Uterus (tissue), 3 donors: ENCODE measurements at regions not wholly inside any gene's neighbourhood (a gene's known extent, or its start where the extent isn't known, plus 50 kb on each side); places are given as distances from the start of the nearest gene placed in this dataset.

ENCODE experiments used
- DNase-seq, 2 donors: peaks; one replicate each; pipeline ENCODE4 v3.0.0-alpha.2; 2019 to 2020
- H3K27ac ChIP-seq, 2 donors: fragments of 200-600 bp; sonication (generic); 1 replicate in 1 of 2; 2 replicates in 1 of 2; pipeline ENCODE4 v1.5.1; 2016 to 2018
- H3K27me3 ChIP-seq, 2 donors: fragments of 200-600 bp; sonication (generic); one replicate each; pipeline ENCODE4 v1.5.1; 2018 to 2019; ENCODE audit warnings: control low read depth in 1 of 2
- H3K36me3 ChIP-seq, 2 donors: fragments of 200-600 bp; sonication (generic); one replicate each; pipeline ENCODE4 v1.5.1; 2019; ENCODE audit warnings: control low read depth in 1 of 2
- H3K4me1 ChIP-seq, 2 donors: fragments of 200-600 bp; sonication (generic); one replicate each; pipeline ENCODE4 v1.5.1; 2018 to 2019; ENCODE audit warnings: control low read depth in 1 of 2
- H3K4me3 ChIP-seq, 2 donors: fragments of 200-600 bp; sonication (generic); 1 replicate in 1 of 2; 2 replicates in 1 of 2; pipeline ENCODE4 v1.5.1; 2018 to 2019; ENCODE audit warnings: mild to moderate bottlenecking in 1 of 2
- H3K9me3 ChIP-seq, 2 donors: fragments of 200-600 bp; sonication (generic); one replicate each; pipeline ENCODE4 v1.5.1; 2019; ENCODE audit warnings: control low read depth in 1 of 2
- POLR2A ChIP-seq, 2 donors: fragments of 450-650 bp; IDR thresholded peaks; one replicate each; pipeline ENCODE4 v1.6.1; 2016; ENCODE audit warnings: antibody characterized with exemption in 2 of 2, mild to moderate bottlenecking in 1 of 2, moderate library complexity in 1 of 2
- intact Hi-C: fragments of 100-400 bp; cut with DNase I; formaldehyde crosslinking; loops from one replicate; pipeline ENCODE4 v1.15.1; 2023; ENCODE audit warnings: low total_unique reads
- TF ChIP-seq, protein P1 (sequence below), 4 experiments: fragments of 200-600 bp in 2 of 4; fragments of 450-650 bp in 2 of 4; sonication (generic) in 2 of 4; IDR thresholded peaks; one replicate each; pipeline ENCODE4 v1.5.1; 2016 to 2019; ENCODE audit warnings: antibody characterized with exemption in 4 of 4, mild to moderate bottlenecking in 2 of 4, moderate library complexity in 1 of 4
- donor health status: DM: yes; HTN: yes; CAD: no.

DNA sequence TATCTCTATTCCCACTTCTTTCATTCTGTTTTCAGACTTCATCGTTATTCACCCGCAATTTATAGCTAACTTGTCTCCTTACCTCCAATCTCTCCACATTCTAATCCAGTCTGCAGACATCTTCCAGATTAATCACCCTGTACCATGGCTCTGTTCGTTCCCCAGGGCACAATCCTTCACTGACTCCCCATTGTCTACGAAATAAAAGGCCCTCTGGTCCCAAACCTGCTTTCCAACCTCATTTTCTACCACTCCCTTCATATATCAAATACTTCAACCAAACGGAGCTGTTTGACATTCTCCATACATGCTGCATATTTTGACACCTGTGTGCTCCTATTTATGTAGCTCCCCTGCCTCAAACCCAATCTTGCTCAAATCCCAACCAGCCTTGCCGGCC is 1720.6 kb upstream of the WWC1 start:
- H3K27ac ChIP-seq, result no peak overlapping the region
- H3K9me3 ChIP-seq, result no peaks in the 10 kb centered on the region
- intact Hi-C loops, result no loop called here
- no peaks in the 10 kb centered on the region for H3K36me3 ChIP-seq
- no peak for DNase-seq
- no peak overlapping the region for H3K4me3 ChIP-seq
- no peaks in the 10 kb centered on the region for H3K27me3 ChIP-seq
- no peaks in the 10 kb centered on the region for H3K4me1 ChIP-seq
- TF ChIP-seq POLR2A (IDR thresholded peaks at IDR 0.05), result no peak
- TF ChIP-seq, protein P1, sequence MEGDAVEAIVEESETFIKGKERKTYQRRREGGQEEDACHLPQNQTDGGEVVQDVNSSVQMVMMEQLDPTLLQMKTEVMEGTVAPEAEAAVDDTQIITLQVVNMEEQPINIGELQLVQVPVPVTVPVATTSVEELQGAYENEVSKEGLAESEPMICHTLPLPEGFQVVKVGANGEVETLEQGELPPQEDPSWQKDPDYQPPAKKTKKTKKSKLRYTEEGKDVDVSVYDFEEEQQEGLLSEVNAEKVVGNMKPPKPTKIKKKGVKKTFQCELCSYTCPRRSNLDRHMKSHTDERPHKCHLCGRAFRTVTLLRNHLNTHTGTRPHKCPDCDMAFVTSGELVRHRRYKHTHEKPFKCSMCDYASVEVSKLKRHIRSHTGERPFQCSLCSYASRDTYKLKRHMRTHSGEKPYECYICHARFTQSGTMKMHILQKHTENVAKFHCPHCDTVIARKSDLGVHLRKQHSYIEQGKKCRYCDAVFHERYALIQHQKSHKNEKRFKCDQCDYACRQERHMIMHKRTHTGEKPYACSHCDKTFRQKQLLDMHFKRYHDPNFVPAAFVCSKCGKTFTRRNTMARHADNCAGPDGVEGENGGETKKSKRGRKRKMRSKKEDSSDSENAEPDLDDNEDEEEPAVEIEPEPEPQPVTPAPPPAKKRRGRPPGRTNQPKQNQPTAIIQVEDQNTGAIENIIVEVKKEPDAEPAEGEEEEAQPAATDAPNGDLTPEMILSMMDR (IDR thresholded peaks at IDR 0.05), result no peak

DNA sequence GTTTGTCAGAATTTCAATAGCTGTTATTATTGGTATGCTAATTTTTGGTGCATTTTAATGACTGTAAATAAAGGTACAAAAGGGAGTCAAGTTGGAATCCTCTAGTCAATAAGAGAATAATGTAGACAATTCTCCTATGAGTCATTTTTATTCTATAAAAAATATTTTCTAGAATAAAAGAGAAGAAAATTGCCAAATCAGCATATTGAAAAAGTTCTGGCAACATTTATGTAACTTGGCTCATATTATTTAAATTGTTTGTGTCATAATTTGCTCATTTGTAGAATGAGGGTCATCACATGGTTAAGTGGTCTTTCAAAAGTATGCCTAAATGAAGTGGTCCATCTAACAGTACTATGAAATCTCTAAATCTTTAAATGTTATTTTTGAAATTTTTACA is 1719.8 kb upstream of the WWC1 start:
- intact Hi-C loops, result no loop called here
- Histone ChIP-seq H3K27ac (no peak overlapping the region), H3K9me3 (no peaks in the 10 kb centered on the region), H3K4me1 (no peaks in the 10 kb centered on the region), H3K36me3 (no peaks in the 10 kb centered on the region), H3K4me3 (no peak overlapping the region), H3K27me3 (no peaks in the 10 kb centered on the region)
- no peak for TF ChIP-seq POLR2A (IDR thresholded peaks at IDR 0.05)
- DNase-seq, result no peak

DNA sequence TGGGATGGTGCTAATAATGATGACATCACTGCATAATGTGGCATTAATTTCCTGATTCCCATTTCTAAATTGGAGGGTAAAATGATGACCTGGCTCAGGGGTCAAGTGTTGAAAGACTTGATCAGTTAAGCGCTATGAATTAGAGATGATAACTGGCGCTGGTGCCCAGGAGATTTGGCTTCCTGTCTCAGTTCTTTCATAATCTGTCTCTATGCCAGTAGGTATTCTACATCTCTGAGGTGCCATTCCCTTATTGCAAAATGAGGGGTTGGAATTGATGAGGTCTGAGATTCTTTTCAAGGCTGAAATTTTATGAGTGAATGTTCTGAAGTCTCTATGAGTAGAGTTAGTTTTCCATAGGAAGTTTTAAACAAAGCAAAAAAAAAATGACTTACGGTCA is 1715.1 kb upstream of the WWC1 start:
- intact Hi-C loops, result no loop called here
- no peak for DNase-seq
- TF ChIP-seq, protein P1 (IDR thresholded peaks at IDR 0.05), result no peak
- no peak for TF ChIP-seq POLR2A (IDR thresholded peaks at IDR 0.05)

DNA sequence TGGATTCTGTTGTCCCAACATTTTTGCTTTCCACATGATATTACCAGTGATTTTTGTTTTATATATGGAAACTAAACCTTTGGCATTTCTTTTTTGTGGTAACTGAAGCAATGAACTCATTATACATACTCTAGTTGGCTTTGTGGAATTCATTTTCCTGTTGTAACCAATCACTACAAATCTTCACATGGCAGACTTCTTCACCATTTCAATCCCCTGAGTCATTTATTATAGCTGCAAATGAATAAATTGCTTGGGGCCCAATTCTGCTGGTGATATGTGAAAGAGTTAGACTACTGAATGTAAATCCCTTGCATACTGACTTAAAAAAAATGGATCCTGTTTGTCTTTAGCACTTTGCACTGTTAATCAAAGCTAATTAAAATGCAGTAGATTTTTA is 1709.6 kb upstream of the WWC1 start:
- H3K27ac ChIP-seq, result no peak overlapping the region
- no peaks in the 10 kb centered on the region for H3K9me3 ChIP-seq
- H3K36me3 ChIP-seq, result no peaks in the 10 kb centered on the region

More for the DNA sequence above, 1715.1 kb upstream of the WWC1 start:
- Histone ChIP-seq H3K9me3 (no peaks in the 10 kb centered on the region), H3K4me1 (no peaks in the 10 kb centered on the region), H3K27me3 (no peaks in the 10 kb centered on the region), H3K4me3 (no peak overlapping the region), H3K36me3 (no peaks in the 10 kb centered on the region), H3K27ac (no peak overlapping the region)

DNA sequence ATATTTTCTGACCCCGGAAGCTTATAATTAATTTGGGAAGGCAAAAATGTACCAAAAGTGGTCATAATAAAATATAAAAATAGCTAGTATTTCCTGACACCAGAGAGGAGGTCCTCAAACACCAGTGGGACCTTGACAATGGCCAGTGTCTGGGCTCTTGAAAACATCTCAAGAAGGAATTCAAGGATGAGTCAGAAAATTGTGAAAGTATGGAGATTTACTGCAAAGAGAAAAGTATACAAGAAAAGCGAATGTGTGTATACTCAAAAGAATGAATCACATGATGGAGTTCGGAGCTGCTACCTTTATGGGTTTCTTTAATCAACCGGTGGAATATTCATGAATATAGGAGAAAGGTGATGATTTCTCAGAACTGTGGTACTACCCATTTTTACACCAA is 1709.0 kb upstream of the WWC1 start:
- no peaks in the 10 kb centered on the region for H3K9me3 ChIP-seq
- no peak overlapping the region for H3K4me3 ChIP-seq
- no peak for DNase-seq
- TF ChIP-seq, protein P1 (IDR thresholded peaks at IDR 0.05), result no peak
- TF ChIP-seq POLR2A (IDR thresholded peaks at IDR 0.05), result no peak
- no peaks in the 10 kb centered on the region for H3K27me3 ChIP-seq
- intact Hi-C loops, result no loop called here
- no peak overlapping the region for H3K27ac ChIP-seq
- no peaks in the 10 kb centered on the region for H3K36me3 ChIP-seq
- H3K4me1 ChIP-seq, result no peaks in the 10 kb centered on the region

More for the DNA sequence above, 1709.6 kb upstream of the WWC1 start:
- intact Hi-C loops, result no loop called here
- Histone ChIP-seq H3K4me1 (no peaks in the 10 kb centered on the region), H3K27me3 (no peaks in the 10 kb centered on the region), H3K4me3 (no peak overlapping the region)
- TF ChIP-seq, protein P1 (IDR thresholded peaks at IDR 0.05), result no peak
- DNase-seq, result no peak

DNA sequence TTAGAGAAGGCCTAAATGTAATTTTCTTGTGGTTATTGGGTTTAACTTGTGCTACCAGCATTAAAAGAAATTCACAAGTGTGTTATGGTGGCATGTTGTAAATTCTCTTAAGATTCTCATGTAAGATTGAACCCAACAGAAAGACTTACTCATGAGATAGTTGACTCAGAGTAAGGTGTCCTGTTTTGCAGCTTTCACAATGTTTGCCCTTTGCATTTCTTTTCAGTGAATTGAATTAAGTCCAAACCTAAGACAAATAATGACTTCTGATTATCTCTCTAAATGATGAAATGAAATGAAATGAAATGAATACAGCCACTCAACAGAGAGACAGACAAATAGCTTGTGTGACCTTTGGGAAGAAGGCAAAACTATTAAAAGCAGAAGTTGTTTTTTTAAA is 1696.9 kb upstream of the WWC1 start:
- DNase-seq, result no peak
- intact Hi-C loops, result no loop called here
- TF ChIP-seq POLR2A (IDR thresholded peaks at IDR 0.05), result no peak
- TF ChIP-seq, protein P1 (IDR thresholded peaks at IDR 0.05), result no peak
- no peaks in the 10 kb centered on the region for H3K9me3 ChIP-seq
- H3K36me3 ChIP-seq, result no peaks in the 10 kb centered on the region
- no peak overlapping the region for H3K27ac ChIP-seq
- H3K4me3 ChIP-seq, result no peak overlapping the region
- H3K27me3 ChIP-seq, result no peaks in the 10 kb centered on the region
- H3K4me1 ChIP-seq, result no peaks in the 10 kb centered on the region
